ENCODE measurements at regions not wholly inside any gene's neighbourhood (a gene's known extent, or its start where the extent isn't known, plus 50 kb on each side); places are given as distances from the start of the nearest gene placed in this dataset.

DNA sequence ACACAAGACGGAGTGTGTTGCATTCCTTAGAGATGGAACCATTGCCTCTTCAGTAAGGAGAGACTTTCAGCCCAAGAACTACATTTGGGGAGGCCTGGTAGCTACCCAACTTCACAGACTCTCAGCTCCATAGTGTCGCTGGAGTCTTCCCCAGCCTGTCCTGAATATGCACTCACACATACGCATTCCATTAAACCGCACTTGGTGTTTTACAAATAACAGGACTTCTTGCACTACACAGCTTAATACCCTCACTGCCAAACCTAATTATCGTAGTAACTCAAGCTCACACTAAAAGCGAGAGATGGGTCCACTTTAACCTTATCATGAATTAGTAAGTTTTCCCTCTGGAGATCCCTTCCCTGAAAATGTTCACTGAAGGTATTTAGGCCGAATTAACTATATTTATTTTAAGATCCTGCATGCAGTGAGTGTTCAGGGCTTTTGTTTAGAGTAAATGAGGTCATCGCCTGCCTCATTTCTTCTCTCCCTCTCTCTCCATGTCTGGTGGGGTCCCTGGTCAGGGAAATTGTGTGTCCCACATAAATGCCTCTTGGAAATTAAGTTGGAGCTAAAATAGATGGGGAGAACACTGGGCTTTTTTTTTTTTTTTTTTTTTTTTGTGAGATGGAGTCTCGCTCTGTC is 171.9 kb downstream of the FAM43A start:
- TF ChIP-seq, protein P1, sequence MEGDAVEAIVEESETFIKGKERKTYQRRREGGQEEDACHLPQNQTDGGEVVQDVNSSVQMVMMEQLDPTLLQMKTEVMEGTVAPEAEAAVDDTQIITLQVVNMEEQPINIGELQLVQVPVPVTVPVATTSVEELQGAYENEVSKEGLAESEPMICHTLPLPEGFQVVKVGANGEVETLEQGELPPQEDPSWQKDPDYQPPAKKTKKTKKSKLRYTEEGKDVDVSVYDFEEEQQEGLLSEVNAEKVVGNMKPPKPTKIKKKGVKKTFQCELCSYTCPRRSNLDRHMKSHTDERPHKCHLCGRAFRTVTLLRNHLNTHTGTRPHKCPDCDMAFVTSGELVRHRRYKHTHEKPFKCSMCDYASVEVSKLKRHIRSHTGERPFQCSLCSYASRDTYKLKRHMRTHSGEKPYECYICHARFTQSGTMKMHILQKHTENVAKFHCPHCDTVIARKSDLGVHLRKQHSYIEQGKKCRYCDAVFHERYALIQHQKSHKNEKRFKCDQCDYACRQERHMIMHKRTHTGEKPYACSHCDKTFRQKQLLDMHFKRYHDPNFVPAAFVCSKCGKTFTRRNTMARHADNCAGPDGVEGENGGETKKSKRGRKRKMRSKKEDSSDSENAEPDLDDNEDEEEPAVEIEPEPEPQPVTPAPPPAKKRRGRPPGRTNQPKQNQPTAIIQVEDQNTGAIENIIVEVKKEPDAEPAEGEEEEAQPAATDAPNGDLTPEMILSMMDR (conservative IDR thresholded peaks at IDR 0.05) = no peak
- TF ChIP-seq ZFX (IDR thresholded peaks at IDR 0.05) = no peak

Measured in C4-2B (cell line).